Effector memory CD8-positive, alpha-beta T cell (primary cell): ENCODE measurements at regions not wholly inside any gene's neighbourhood (a gene's known extent, or its start where the extent isn't known, plus 50 kb on each side); places are given as distances from the start of the nearest gene placed in this dataset.

Experiments used
- ATAC-seq: fragments of 150-1000 bp; cut with Tn5 transposase; replicated peaks from 2 replicates; pipeline ENCODE4 v1.10.0; 2021; ENCODE audit warnings: mild to moderate bottlenecking, moderate library complexity
- DNase-seq, 3 experiments: peaks; one replicate each; pipeline ENCODE4 v3.0.0; 2021
- H3K27ac Mint-ChIP-seq, 2 donors: one replicate each; pipeline ENCODE4 v1.8.0; 2022; ENCODE audit warnings: mild to moderate bottlenecking in 2 of 2, mixed read lengths in 2 of 2, moderate library complexity in 2 of 2
- H3K27me3 Mint-ChIP-seq, 2 donors: one replicate each; pipeline ENCODE4 v1.8.0; 2022; ENCODE audit warnings: mixed read lengths in 2 of 2
- H3K36me3 Mint-ChIP-seq: one replicate; pipeline ENCODE4 v1.8.0; 2022; ENCODE audit warnings: mild to moderate bottlenecking, moderate library complexity, mixed read lengths; ENCODE audit not compliant: insufficient read depth
- H3K4me1 Mint-ChIP-seq, 2 donors: one replicate each; pipeline ENCODE4 v1.8.0; 2022; ENCODE audit warnings: low read depth in 2 of 2, mixed read lengths in 2 of 2
- H3K4me3 Mint-ChIP-seq, 2 donors: one replicate each; pipeline ENCODE4 v1.8.0; 2022; ENCODE audit warnings: mild to moderate bottlenecking in 2 of 2, mixed read lengths in 2 of 2, moderate library complexity in 2 of 2
- H3K9me3 Mint-ChIP-seq, 2 donors: one replicate each; pipeline ENCODE4 v1.8.0; 2022; ENCODE audit warnings: mixed read lengths in 2 of 2

- H3K9me3 Mint-ChIP-seq: no peaks in the 10 kb centered on the region
- H3K4me3 Mint-ChIP-seq: no peak overlapping the region
- H3K4me1 Mint-ChIP-seq: no peaks in the 10 kb centered on the region
- H3K27me3 Mint-ChIP-seq: peaks cover 53 to 56% of the 10 kb centered on the region in 2 donors
- H3K36me3 Mint-ChIP-seq: no peaks in the 10 kb centered on the region
- no peak overlapping the region for H3K27ac Mint-ChIP-seq
- ATAC-seq: no peak
- DNase-seq: no peak
These were observed 459.3 kb downstream of the GALR1 start for GRCh38 chr18:77708826-77709506.

GRCh38 chr18:77711096-77711495 is 461.4 kb downstream of the GALR1 start:
- Mint-ChIP-seq H3K4me1 (no peaks in the 10 kb centered on the region), H3K4me3 (no peak overlapping the region), H3K9me3 (no peaks in the 10 kb centered on the region), H3K27me3 (peaks cover 35 to 36% of the 10 kb centered on the region in 2 donors), H3K27ac (no peak overlapping the region), H3K36me3 (no peaks in the 10 kb centered on the region)
- no peak for DNase-seq
- no peak for ATAC-seq

- H3K27me3 Mint-ChIP-seq: peaks cover 19 to 42% of the 10 kb centered on the region in 2 donors
- no peak for ATAC-seq
- H3K4me3 Mint-ChIP-seq: no peak overlapping the region
- no peaks in the 10 kb centered on the region for H3K4me1 Mint-ChIP-seq
- no peak for DNase-seq
- no peaks in the 10 kb centered on the region for H3K9me3 Mint-ChIP-seq
- no peak overlapping the region for H3K27ac Mint-ChIP-seq
- H3K36me3 Mint-ChIP-seq: no peaks in the 10 kb centered on the region
These were observed 465.1 kb downstream of the GALR1 start for GRCh38 chr18:77714716-77715115.

- Mint-ChIP-seq H3K36me3 (no peaks in the 10 kb centered on the region), H3K4me1 (no peaks in the 10 kb centered on the region), H3K27me3 (peaks cover 16 to 35% of the 10 kb centered on the region in 2 donors), H3K27ac (no peak overlapping the region), H3K9me3 (no peaks in the 10 kb centered on the region), H3K4me3 (no peak overlapping the region)
- DNase-seq (no peak), ATAC-seq (no peak)
These were observed 466.6 kb downstream of the GALR1 start for GRCh38 chr18:77716282-77716681.

GRCh38 chr18:77733292-77733903 is 483.8 kb downstream of the GALR1 start:
- H3K36me3 Mint-ChIP-seq: no peaks in the 10 kb centered on the region
- no peak overlapping the region for H3K4me3 Mint-ChIP-seq
- H3K9me3 Mint-ChIP-seq: no peaks in the 10 kb centered on the region
- H3K27me3 Mint-ChIP-seq: peaks cover 49 to 50% of the 10 kb centered on the region in 2 donors
- no peak for DNase-seq
- H3K4me1 Mint-ChIP-seq: no peaks in the 10 kb centered on the region
- no peak overlapping the region for H3K27ac Mint-ChIP-seq
- ATAC-seq: no peak

GRCh38 chr18:77736842-77737241 is 487.2 kb downstream of the GALR1 start:
- no peak overlapping the region for H3K27ac Mint-ChIP-seq
- ATAC-seq (no peak), DNase-seq (no peak)
- H3K27me3 Mint-ChIP-seq: peaks cover 51 to 62% of the 10 kb centered on the region in 2 donors
- no peaks in the 10 kb centered on the region for H3K36me3 Mint-ChIP-seq
- no peaks in the 10 kb centered on the region for H3K9me3 Mint-ChIP-seq
- H3K4me3 Mint-ChIP-seq: no peak overlapping the region
- no peaks in the 10 kb centered on the region for H3K4me1 Mint-ChIP-seq

GRCh38 chr18:77737405-77737804 is 487.8 kb downstream of the GALR1 start:
- peaks cover 51 to 59% of the 10 kb centered on the region in 2 donors for H3K27me3 Mint-ChIP-seq

GRCh38 chr18:77749089-77749488 is 499.4 kb downstream of the GALR1 start:
- Mint-ChIP-seq H3K36me3 (no peaks in the 10 kb centered on the region), H3K4me1 (no peaks in the 10 kb centered on the region), H3K27me3 (peaks cover 55 to 70% of the 10 kb centered on the region in 2 donors), H3K27ac (no peak overlapping the region), H3K4me3 (no peak overlapping the region), H3K9me3 (no peaks in the 10 kb centered on the region)
- DNase-seq (no peak), ATAC-seq (no peak)

More at GRCh38 chr18:77737405-77737804, 487.8 kb downstream of the GALR1 start:
- Mint-ChIP-seq H3K4me3 (no peak overlapping the region), H3K27ac (no peak overlapping the region), H3K4me1 (no peaks in the 10 kb centered on the region), H3K9me3 (no peaks in the 10 kb centered on the region), H3K36me3 (no peaks in the 10 kb centered on the region)
- DNase-seq: no peak
- ATAC-seq: no peak

- Mint-ChIP-seq H3K9me3 (no peaks in the 10 kb centered on the region), H3K27ac (no peak overlapping the region), H3K4me3 (no peak overlapping the region), H3K4me1 (no peaks in the 10 kb centered on the region), H3K36me3 (no peaks in the 10 kb centered on the region), H3K27me3 (peaks cover 59 to 71% of the 10 kb centered on the region in 2 donors)
- no peak for ATAC-seq
- no peak for DNase-seq
These were observed 500.4 kb downstream of the GALR1 start for GRCh38 chr18:77750006-77750405.

GRCh38 chr18:77754475-77755044 is 504.9 kb downstream of the GALR1 start:
- H3K4me1 Mint-ChIP-seq: no peaks in the 10 kb centered on the region
- DNase-seq (no peak), ATAC-seq (no peak)
- no peak overlapping the region for H3K27ac Mint-ChIP-seq
- no peaks in the 10 kb centered on the region for H3K9me3 Mint-ChIP-seq
- peaks cover 59 to 65% of the 10 kb centered on the region in 2 donors for H3K27me3 Mint-ChIP-seq
- H3K4me3 Mint-ChIP-seq: no peak overlapping the region
- H3K36me3 Mint-ChIP-seq: no peaks in the 10 kb centered on the region

- no peak overlapping the region for H3K4me3 Mint-ChIP-seq
- no peak for ATAC-seq
- DNase-seq: no peak
- no peak overlapping the region for H3K27ac Mint-ChIP-seq
- H3K36me3 Mint-ChIP-seq: no peaks in the 10 kb centered on the region
- H3K4me1 Mint-ChIP-seq: no peaks in the 10 kb centered on the region
- no peaks in the 10 kb centered on the region for H3K9me3 Mint-ChIP-seq
- peaks cover 55 to 65% of the 10 kb centered on the region in 2 donors for H3K27me3 Mint-ChIP-seq
These were observed 505.5 kb downstream of the GALR1 start for GRCh38 chr18:77755187-77755586.

GRCh38 chr18:77761332-77761731 is 511.7 kb downstream of the GALR1 start:
- Mint-ChIP-seq H3K27ac (no peak overlapping the region), H3K4me3 (no peak overlapping the region), H3K4me1 (peaks cover 0 to 3% of the 10 kb centered on the region in 2 donors), H3K36me3 (no peaks in the 10 kb centered on the region), H3K9me3 (no peaks in the 10 kb centered on the region), H3K27me3 (peaks cover 23 to 64% of the 10 kb centered on the region in 2 donors)
- DNase-seq: no peak
- no peak for ATAC-seq

GRCh38 chr18:77762014-77762413 is 512.4 kb downstream of the GALR1 start:
- H3K4me1 Mint-ChIP-seq: peaks cover 0 to 3% of the 10 kb centered on the region in 2 donors
- ATAC-seq (no peak), DNase-seq (no peak)
- peaks cover 23 to 64% of the 10 kb centered on the region in 2 donors for H3K27me3 Mint-ChIP-seq
- H3K27ac Mint-ChIP-seq: no peak overlapping the region
- no peak overlapping the region for H3K4me3 Mint-ChIP-seq
- no peaks in the 10 kb centered on the region for H3K36me3 Mint-ChIP-seq
- H3K9me3 Mint-ChIP-seq: no peaks in the 10 kb centered on the region

GRCh38 chr18:77762642-77763041 is 513.0 kb downstream of the GALR1 start:
- no peak for ATAC-seq
- Mint-ChIP-seq H3K9me3 (no peaks in the 10 kb centered on the region), H3K4me1 (peaks cover 0 to 3% of the 10 kb centered on the region in 2 donors), H3K4me3 (no peak overlapping the region), H3K36me3 (no peaks in the 10 kb centered on the region), H3K27ac (no peak overlapping the region), H3K27me3 (peaks cover 23 to 64% of the 10 kb centered on the region in 2 donors)
- no peak for DNase-seq
